ENCODE measurements at regions not wholly inside any gene's neighbourhood (a gene's known extent, or its start where the extent isn't known, plus 50 kb on each side); places are given as distances from the start of the nearest gene placed in this dataset.
"Not testable (repeated sequence)": the region's sequence is repeated elsewhere in the genome, so short reads cannot be mapped to it uniquely, and the experiment has no call there.

DNA sequence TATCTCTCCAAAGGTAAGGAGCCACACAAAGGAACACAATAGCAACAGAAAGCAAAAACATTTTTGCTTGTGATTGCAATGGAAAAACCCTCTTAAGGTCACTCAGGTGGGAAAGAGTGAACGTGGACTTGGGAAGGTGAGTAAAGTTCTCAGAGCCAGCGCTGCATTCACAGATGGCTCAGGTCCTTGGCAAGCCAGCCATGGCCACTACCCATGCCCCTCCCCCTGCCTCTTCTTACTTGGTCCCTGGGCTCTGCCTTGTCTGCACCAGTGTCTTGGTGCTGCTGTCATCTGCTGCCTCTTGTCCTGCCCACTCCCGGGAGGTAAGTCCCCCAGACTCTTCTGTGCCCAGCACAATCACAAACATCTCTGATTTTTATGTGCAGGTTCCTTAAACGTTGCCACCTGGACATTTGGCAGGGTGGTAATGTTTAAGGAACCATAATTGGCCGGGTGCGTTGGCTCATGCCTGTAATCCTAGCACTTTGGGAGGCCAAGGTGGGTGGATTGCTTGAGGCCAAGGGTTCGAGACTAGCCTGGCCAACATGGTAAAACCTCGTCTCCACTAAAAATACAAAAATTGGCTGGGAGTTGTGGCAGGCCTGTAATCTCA, 74.6 kb downstream of the FEM1C start:
- no peak for DNase-seq

DNA sequence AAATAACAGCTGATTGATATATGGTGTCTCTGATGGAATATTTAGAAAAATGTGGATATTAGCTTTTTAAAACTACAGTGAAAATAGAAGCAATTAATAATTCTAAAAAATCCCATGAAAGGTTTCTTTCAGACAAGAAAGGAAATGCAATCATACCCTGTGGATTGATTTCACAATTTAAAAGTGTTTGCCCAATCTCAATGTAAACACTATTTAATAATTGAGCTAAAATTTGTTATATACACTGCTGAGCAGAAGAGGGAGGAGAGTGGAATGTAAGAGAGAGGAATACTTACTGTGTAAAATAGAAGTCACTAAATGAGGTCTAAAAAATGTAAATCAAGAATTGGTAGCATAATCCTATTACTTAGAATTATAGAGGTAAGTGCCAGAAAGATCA, 76.9 kb downstream of the FEM1C start:
- DNase-seq = no peak

DNA sequence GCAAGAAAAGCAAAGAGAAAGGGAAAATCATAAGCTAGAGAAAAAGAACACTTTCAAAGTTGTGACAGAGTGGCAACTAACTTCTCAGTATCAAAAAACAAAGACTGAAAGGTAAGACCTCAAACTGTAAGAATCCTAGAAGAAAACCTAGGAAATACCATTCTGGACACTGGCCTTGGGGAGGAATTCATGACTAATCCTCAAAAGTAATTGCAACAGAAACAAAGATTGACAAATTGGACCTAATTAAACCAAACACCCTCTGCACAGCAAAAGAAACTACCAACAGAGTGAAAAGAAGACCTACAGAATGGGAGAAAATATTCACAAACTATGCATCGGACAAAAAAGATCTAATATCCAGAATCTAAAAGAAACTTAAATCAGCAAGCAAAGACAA, 79.1 kb downstream of the FEM1C start:
- no peak for DNase-seq

DNA sequence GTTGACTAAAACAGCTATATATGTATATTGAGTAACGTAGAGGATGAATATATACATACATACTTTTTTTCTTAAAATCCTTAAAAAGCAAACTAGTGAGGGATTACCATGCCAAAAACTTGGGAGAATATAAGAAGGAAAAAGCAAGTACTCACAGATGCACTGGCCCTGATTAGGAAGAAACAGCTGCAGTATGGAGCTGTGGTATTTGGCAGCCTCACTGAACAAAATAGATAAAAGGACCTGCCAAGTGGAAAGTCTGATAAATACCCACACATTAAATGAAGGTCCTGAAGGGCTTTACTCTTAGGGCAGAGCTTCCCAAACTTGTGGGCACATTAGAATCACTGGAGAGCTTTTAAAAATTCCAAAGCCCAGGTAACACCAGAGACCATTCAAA, 80.6 kb downstream of the FEM1C start:
- no peak for DNase-seq

DNA sequence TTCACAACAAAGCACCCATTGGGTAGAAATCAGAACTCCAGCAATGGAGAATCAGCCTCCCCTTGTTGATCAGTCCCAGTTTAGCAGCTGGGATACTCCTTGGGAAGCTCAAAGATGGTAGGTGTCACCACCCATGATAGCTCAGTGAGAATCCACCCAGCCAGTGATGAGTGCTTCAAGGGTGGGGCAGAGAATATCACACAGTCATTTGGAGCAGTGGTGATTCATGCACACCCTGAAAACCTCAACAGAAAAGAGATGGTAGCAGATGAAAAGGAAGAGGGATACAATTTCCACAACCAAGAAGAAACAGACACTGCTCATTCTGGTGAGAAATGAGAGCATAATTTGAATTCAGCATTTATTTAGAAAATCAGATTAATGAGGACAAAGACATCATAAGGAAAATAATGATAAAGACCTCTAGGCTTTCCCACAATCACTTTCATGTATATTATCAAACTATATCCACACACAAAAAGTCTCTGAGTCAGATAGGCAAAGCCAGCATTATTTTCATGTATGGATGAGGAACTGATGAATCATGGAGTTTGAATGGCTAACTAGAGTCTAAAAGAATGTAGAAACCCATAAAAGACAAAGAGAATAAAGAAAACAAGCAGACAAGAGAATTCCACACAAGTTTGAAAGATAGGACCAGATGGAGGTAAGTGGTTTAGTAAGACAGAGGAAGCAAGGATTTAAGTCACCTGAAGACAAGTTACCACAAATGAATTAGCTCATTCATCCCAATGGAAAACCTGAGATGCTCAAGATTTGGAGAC, 82.9 kb downstream of the FEM1C start:
- no peak for DNase-seq

DNA sequence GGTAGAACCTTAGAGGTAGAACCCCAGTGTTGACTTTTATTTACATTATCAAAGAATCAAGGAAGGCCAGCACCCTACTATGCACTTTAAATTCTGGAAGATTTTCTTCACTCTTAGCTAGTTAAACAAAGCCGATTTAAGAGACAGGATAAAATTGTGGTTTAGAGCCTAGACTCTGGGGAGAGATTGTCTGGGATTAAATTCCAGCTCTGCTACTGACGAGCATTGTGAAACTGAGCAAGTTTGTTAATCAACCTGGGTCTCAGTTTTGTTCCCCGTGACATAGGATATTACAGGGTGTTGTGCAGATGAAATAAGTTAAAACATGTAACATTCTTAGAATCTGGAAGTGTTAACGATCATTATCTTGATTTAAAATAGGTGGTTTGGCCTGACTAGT, 83.5 kb downstream of the FEM1C start:
- no peak for DNase-seq

DNA sequence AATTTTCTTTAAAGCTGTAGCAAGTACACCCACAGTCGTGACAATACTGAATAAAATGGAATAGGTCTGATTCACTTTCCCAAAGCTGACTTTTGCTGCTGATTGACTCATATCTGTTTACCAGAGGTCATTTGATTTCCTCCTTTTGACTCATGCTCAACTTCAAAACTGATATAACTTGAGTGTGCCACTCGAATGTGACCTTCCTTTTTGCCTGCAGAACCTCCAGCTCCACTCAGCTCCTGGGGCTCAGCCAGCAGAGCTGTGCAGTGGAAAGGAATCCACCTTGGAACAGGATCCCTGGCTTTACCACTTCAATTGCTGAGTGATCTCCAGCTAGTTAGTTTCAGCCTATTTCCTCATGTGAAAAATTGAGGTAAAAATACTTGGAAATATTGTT, 84.1 kb downstream of the FEM1C start:
- peak; percentile 53 for DNase-seq

DNA sequence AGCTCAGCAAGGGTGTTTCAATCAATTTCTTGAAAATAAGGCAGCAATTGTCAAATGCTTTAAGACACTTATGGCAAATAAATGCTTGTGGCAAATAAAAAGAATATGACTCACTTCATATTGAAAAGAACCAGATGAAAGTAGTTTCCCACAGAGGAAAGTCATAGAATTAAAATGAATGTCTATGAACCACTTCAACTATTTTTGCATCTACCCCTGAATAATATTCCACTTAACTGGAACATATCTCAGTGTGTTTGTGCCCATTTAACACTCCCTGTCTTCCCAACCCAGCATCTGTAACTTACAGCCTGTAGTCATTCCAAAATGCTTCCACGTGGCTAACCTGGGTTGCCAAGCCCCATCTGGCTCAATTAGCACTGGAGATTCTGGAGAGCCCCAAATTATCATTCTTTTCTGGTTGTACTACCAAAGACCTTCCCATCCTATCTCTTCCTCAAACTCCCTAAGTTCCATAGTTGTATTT, 84.7 kb downstream of the FEM1C start:
- no peak for DNase-seq

DNA sequence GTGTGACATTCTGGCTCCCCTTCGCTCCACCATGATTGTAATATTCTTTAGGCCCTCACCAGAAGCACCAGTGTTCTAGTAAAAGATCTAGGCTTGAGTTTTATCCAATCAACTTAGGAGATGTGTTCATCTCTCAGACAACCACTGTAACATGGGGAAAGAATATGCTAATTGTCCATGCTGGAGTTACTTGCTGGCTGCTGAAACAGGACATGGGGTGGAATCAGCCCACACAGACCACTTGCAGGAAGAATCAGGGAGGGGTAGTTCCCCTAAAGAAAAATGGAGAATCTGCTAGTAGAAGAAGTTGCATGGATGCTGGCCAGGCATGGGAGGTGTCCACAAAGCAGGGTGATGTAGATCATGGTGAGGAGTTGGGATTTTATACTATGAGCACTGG, 86.2 kb downstream of the FEM1C start:
- no peak for DNase-seq

DNA sequence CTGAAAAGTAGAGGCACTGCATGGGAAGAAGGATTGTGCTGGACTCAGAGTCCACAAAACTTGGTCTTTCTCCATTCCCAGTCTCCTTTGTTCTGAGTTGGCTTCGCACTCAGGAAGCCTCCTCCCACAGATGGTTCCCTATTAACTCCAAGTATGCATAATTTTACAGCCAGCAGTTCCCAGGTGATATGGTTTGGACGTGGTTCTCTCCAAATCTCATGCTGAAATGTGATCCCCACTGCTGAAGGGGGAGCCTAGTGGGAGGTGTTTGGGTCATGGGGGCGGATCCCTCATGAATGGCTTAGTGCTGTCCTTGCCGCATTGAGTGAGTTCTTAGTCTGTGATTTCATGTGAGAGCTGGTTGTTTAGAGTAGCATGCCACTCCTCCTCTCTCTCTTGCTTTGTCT, 86.6 kb downstream of the FEM1C start:
- no peak for DNase-seq

DNA sequence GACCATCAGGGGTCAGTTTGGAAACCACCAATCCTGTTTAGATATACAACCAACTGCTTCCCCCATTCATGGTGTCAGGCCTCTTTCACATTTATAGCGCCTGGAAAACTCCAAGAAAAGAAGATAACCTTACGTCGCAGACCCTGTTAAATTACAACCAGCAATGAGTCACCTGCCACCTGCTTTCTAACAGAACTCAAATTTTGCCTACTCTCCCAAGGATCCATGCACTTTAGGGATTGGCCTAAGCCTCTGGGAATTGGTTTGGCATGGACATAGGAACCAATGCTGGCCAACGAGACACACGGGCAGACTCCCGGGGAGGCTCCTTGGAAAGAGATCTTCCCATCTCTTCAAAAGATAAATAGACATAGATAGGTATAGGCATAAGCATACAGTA, 87.0 kb downstream of the FEM1C start:
- no peak for DNase-seq

DNA sequence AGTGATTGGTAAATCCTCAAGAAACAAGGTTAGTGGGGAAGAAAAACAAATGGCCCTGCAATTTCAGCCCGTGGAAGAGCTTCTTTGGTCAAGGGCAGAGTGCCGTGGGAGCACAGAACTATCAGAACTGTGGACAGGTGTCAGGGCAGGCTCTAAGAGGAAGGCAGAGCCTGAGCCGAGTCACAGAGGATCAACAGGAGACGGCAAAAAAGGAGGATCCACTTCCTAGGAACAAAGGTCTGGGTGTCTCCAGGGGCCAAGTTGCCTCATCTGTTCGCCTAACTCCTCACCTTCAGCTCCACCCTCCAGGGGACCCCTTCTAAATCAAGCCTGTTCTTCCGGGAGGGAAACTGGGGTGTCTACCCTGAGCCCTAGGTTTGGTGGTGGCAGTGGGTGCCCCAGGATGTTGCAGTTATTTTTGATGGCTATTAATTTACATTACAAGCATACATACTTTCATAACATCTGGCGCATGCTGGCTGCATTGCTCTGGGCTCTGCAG, 88.0 kb downstream of the FEM1C start:
- DNase-seq = no peak

DNA sequence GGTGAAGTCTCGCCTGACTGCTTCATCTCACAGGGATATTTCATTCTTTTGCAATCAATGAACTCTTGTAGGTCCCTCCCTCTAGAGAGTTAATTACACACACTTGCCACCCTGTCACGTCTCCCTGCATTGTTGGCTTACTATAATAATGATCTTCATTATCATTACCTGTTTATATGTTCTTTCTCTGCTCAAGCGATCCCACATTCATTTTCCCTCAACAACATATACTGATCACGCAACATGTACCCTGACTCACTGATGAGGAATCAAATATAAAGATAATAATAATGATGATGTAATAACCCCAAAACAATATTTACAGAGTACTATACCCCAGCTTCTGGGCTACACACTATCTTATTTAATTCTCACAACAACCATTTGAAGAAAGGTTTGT, 88.5 kb downstream of the FEM1C start:
- no peak for DNase-seq

DNA sequence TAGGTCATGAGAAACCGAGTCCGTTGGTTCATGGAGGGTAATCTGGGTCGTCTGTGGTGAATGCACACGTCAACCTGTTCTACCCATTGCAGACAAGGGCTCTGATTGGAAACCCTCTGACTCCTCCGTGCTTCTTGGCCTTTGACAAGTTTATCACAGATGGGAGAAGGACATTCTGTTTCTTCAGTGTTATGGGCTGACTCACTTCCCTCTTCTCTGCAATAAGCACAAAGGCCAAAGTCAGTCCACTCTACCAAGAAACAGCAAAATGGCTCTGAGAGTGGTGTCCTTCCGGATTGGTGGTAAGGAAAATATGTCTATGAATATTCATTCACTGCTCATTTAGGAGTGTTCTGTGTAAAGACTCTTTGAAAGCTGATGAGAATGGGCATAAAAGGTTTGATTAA, 89.3 kb downstream of the FEM1C start:
- DNase-seq = no peak

DNA sequence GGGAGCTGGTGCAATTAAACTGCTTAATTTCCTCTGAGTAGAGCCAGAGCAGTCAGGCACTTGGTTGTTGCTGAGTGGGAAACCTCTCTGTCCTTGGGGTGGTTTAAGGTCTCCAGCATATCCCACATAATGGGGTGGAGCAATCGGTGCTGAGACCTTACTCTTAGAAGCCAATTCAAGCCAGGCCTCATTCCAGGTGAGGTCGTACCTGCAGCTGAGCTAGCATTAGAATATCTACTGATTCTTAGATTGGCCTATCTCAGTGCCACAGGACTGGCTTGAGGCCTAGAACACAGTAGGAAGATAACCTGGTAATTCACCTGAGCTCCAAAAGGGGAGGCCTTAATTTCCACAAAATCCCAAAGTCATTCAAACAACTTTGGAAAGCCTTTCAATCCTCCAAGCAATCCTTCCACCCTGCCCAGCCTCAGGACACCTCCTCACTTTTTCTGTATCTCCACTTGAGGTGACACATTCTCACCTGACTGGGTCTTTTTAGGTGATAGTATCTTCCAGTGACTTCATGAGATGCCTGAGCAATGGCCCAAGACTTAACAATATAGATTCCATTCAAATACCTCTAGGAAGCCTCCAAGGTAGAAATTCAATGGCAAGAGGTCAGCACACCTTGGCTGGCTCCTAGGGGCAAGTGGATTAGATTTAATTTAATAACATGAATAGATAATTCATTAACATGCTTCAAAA, 91.0 kb downstream of the FEM1C start:
- no peak for DNase-seq

DNA sequence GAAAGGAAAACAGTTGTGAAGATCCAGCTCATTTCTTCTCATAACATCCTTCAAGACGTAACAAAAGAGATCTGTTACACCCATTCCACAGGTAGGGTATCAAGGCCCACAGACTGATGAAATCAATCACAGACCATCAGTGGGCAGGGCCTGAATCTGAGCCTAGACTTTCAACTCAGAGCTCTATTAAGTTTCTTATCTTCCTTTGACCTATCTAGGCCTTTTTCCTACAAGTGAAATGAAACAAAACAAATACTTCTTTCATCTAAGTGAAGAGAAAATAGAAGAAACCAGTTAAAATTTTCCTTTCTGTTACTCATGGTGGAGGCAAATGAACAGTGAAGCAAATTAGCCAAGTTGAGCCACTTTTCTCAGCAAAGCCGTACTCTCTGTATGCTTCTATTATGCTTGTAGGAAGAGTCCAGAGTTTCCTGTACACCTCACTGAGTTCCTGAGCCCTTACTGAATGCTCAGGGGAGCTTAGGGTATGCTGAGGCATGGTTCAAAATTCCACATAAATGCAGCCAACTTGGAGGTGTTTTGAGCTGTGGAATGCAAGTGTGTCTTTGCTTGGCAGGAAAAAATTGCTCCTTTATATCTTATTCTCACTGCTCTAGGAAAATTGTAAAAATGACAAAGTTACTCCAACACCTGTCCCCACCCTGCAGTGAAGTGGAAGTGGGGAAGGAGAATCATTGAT, 91.9 kb downstream of the FEM1C start:
- no peak for DNase-seq

DNA sequence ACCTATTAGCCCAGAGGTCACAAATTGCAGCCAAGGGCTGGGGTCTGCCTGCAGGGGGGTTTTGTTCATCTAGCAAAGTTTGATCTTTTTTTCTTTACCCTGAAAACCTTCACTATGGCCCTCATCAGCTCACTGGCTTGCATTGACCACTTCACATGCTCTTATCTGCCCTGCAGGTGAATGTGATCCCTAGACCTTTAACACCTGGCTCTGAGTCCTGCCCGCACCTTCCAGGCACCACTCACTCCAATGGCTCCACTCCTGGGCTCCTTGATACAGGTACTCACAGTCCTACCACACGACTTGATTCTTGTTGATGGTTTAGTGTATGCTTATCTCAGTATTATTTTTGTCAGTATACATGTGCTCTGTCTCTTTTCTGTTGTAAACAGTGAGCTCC, 92.5 kb downstream of the FEM1C start:
- no peak for DNase-seq

DNA sequence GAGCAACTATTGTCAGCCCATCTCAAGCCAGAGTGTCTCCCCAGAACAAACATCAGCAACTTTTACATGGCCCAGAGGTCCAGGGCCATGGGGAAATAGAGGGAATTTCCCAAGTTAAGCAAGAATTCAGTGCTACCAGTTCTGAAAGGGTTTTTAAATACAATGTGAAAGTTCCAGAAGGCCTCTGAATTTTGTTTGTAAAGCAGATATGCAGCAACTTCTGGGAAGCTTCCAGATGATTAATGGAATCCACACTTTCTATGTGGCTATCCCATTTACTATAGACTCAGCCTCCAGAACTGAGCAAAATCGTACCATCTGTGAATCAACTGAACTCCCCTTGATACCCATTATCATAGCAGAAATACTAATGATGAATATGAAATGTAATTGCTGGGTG, 93.8 kb downstream of the FEM1C start:
- no peak for DNase-seq

DNA sequence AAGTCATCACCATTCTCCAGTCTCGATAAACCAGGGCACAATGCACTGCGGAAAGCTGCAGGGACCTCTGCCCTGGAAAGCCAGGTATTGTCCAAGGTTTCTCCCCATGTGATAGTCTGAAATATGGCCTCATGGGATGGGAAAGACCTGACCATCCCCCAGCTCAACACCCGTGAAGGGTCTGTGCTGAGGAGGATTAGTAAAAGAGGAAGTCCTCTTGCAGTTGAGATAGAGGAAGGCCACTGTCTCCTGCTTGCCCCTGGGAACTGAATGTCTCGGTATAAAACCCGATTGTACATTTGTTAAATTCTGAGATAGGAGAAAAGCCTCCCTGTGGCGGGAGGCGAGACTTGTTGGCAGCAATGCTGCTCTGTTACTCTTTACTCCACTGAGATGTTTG, 95.9 kb downstream of the FEM1C start:
- DNase-seq = not testable (repeated sequence)

DNA sequence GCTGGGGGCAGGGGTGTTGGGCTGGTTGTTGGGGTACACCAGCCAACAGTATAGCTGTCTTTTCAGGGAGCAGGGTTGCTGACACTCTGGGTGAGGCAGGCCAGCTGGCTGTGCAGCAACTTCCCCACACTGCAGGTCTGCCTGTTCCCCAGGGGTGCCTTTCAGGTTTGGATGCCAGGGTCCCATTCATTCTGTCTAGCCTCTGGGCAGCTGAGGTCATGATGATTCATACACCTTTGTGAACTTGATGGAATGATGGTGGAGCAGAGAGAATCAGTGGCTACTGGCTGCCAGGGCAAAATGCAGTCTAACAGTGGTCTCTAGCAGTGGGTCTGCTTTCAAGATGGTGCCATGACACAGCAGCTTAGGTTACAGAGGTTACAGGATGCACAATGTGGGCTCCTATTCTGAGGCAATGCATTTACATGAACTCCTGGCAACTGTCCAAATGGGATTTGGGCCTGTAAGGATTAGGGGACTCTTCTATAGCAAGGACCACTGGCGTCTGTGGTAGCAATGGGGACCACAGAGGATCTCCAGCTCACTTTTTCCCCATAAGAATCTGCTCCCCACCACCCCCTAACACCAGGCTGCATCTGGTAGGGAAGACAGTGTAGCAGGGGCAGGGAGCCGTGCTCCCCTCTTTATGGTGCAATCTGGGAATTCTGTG, 103.7 kb downstream of the FEM1C start:
- no peak for DNase-seq

DNA sequence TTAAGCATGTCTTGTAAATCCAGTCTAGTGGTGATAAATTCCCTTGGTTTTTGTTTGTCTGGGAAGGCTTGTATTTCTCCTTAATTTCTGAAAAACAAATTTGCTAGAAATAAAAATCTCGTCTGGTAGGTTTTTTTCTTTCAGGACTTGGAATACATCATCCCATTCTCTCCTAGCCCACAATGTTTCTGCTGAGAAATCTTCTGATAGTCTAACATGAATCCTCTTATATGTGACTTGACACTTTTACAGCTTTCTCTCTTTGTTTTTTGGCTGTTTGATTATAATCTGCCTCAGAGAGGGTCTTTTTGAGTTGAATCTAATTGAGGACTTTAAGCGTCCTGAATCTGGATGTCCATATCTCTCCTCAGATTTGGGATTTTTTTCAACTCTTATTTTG, 104.9 kb downstream of the FEM1C start:
- no peak for DNase-seq

DNA sequence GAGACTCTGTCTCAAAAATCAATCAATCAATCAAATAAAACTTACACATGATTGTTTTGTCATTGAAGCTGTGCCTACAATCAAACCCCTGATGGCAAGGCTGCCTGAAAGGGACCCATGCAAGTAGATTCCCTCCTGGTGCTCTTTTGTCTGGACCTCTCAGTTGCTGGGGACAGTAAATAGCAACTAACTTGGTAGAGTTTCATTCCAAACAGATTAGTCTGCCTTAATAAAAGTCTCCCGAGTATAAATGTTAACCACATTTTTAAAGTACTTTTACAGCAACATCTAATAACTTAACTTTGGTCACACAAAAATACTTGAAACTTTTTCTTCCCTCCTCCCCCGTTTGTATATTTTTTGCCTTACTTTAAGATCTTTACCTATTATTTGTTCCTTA, 105.5 kb downstream of the FEM1C start:
- no peak for DNase-seq
